ELR (cell line): ENCODE measurements at regions not wholly inside any gene's neighbourhood (a gene's known extent, or its start where the extent isn't known, plus 50 kb on each side); places are given as distances from the start of the nearest gene placed in this dataset.
"Not testable (repeated sequence)": the region's sequence is repeated elsewhere in the genome, so short reads cannot be mapped to it uniquely, and the experiment has no call there.

Experiments used
- DNase-seq: peaks from one replicate; pipeline ENCODE4 v3.0.0-alpha.2; 2015; ENCODE audit warnings: low read depth

DNA sequence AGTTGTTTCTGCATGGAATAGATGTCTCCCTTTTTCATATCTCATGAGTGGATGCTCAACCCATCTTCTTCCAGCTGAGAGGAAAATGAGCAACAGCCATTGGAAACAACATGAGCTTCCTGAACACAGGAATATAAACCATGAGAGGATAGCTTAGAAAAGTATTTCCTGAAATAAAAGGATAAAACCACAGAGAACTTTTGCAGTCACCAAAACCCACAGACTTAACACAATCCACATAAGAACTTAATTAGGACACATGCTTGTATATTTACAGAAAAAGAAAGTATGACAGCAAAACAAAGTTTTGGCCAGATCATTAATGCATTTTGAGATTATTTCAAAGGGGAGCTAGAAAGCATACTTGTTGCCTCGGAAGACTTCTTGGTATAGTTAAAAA, 180.5 kb upstream of the RASGRP1 start:
- no peak for DNase-seq

DNA sequence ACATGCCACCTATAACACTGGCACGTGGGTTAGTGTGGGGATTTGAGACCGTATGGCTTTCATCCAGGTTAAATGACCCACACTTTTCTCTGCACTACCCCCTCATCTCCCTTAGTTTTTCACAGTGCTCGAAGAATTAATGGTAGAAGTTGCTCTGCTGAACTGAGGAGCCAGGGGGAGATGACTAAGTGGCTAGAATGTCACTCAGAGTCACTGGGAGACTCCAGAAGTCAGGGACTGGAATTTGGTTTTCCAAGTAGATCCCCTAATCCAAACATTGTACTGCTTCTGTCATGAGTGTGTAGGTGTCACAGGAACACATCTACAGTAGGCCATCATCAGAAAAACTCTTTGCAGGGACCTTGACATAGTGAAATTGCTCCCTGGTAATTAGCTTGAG, 181.0 kb upstream of the RASGRP1 start:
- DNase-seq = no peak

GRCh38 chr15:38746211-38746610, 181.6 kb upstream of the RASGRP1 start:
- DNase-seq = no peak

DNA sequence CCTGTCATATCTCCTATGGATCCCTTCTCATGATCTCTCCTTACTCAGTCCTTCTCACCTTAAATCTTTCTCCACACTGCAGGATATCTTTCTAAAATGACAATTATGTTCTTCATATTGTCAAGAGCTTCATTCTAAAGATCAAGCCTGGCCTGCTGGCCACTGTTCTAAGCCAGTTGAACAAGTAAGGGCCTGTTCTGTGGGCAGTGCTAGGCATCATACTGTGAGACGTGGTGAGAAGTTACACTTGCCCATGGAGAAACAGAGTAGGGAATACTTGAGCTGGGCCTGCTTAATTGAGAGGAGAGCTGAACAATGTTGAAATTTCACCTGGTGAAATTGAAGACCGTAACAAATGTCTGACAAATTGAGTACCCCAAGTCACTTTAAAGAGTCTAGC, 184.1 kb upstream of the RASGRP1 start:
- DNase-seq = no peak

- DNase-seq = no peak
These were observed 186.2 kb upstream of the RASGRP1 start for GRCh38 chr15:38750786-38751185.

DNA sequence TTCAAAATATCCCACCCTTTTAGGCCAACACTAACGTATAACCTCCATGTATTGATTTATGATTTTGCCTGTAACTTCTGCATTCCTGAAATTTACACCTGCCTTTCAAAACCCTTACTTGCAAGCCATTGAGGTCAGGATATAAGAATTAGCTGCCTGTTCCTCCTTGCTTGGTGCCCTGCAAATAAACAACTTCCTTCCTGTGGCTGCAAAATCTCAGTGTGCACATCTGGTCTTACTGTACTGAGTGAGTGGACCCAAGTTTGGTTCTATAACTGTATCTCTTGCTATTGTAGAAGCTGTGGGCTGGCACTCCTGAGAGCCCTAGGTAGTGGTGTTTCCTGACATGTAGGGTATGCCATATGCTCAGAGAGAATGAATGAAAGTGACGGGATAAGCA, 191.1 kb upstream of the RASGRP1 start:
- DNase-seq = no peak

DNA sequence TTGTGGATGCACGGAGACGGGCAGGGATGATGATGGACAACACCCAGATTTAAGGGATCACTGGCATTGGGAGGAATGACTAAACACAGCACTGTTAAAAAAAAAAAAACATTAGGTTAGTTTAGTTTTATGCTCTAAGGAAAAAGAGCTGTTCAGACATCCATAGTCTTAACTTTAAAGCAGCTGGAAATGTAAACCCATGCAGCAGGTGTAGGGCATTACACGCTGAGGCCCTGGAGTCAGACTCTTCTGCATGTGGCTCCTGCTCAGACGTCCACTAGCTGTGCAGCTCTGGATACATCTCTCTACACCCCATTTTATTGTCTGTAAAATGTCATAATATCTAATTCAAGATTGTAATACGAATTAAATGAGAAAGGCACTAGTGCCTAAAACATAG, 191.8 kb upstream of the RASGRP1 start:
- DNase-seq = no peak

GRCh38 chr15:38758043-38758442, 193.4 kb upstream of the RASGRP1 start:
- peak; percentile 7 for DNase-seq

GRCh38 chr15:38761681-38762080, 197.1 kb upstream of the RASGRP1 start:
- DNase-seq = no peak

DNA sequence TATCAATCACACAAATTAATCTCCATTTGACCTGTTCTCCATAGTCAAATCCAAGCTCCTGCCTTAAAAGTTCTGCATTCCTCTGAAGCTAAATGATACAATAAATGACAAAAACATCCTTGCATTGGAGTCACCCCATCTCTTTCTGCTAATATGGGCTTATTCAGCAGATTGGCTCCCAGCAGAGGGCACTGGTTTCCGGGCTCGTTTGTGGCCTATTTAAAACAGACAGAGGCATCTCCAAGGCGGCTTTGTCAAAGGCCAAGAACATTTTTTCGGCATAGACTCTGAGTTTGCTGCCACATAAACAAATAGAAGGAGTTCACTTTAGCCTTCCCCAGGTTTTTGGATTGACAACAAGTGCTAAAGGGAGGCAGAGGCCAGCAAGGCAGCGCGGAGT, 204.4 kb upstream of the RASGRP1 start:
- DNase-seq = peak; percentile 30

DNA sequence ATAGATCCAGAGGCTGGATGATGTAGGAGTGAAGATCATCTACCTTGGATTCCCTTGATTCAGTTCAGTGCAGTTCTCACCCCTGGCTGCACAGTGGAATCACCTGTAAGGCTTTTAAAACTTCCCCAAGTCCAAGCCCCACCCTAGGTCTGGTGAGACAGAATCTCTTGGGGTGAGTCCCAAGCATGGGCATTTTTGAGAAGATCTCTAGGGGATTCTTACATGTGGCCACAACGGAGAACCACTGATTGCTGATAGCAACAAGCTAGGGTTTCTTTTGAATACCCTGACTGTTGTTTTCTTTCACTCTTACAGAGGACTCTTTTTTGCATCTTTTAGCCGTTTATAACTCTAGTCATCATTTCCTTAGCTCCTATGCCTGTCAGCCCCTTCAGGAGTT, 204.9 kb upstream of the RASGRP1 start:
- DNase-seq = no peak

DNA sequence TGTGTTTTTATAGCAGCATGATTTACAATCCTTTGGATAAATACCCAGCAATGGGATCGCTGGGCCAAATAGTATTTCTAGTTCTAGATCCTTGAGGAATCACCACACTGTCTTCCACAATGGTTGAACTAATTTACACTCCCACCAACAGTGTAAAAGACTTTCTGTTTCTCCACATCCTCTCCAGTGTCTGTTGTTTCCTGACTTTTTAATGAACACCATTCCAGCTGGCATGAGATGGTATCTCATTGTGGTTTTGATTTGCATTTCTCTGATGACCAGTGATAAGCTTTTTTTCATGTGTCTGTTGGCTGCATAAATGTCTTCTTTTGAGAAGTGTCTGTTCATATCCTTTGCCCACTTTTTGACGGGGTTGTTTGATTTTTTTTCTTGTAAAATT, 209.5 kb upstream of the RASGRP1 start:
- DNase-seq = not testable (repeated sequence)

GRCh38 chr15:38781196-38781595, 216.6 kb upstream of the RASGRP1 start:
- DNase-seq = no peak

DNA sequence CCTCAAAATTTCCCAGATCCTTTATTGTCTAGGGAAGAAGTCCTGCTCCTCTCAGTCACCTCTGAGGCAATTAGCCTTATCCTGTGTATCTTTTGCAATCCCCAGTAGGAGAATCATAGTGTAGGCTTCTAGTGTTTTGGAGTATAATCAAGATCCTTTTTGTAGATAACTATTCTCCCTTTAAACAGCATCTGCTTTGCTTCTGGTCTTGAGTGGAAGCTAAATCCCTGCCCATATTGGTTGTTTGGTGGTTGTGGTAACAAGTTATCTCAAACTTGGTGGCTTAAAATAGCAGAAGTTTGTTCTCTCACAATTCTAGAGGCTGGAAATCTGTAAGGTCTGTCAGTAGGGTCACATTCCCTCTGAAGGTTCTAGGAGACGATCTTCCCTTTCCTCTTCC, 217.5 kb upstream of the RASGRP1 start:
- no peak for DNase-seq

GRCh38 chr15:38788918-38789317, 224.3 kb upstream of the RASGRP1 start:
- DNase-seq = no peak

DNA sequence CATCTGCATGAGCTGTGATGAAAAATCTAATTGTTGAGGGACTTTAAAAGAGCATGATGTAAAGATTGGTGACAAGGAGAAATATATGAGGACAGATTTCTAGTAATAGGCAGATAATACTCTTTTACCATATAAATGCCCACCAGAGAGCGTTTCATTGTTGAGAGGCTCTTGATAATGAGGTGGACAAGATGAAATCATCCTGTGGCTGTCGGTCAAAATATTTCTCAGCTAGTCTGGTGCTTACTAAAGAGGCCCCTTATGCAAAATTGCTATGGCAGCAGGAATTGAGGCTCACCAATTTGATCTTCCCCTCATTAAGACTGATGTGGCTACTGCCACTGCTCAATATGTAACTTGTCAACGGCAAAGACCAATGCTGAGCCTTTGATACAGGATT, 225.0 kb upstream of the RASGRP1 start:
- DNase-seq = no peak

- no peak for DNase-seq
These were observed 228.7 kb upstream of the RASGRP1 start for GRCh38 chr15:38793206-38793810.

- no peak for DNase-seq
These were observed 231.0 kb upstream of the RASGRP1 start for GRCh38 chr15:38795471-38796245.

- no peak for DNase-seq
These were observed 232.0 kb upstream of the RASGRP1 start for GRCh38 chr15:38796589-38796988.

GRCh38 chr15:38797506-38797905, 232.9 kb upstream of the RASGRP1 start:
- DNase-seq = not testable (repeated sequence)

DNA sequence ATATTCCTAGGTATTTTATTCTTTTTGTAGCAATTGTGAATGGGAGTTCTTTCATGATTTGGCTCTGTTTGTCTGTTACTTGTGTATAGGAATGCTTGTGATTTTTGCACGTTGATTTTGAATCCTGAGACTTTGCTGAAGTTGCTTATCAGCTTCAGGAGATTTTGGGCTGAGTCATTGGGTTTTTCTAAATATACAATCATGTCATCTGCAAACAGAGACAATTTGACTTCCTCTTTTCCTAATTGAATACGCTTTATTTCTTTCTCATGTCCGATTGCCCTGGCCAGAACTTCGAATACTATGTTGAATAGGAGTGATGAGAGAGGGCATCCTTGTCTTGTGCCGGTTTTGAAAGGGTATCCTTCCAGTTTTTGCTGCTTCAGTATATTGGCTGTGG, 234.6 kb upstream of the RASGRP1 start:
- not testable (repeated sequence) for DNase-seq

GRCh38 chr15:38809621-38810020, 245.0 kb upstream of the RASGRP1 start:
- DNase-seq = no peak

GRCh38 chr15:38810686-38811085, 246.1 kb upstream of the RASGRP1 start:
- no peak for DNase-seq

GRCh38 chr15:38814254-38814653, 249.6 kb upstream of the RASGRP1 start:
- DNase-seq = not testable (repeated sequence)
